SK-N-SH (cell line): ENCODE measurements at regions not wholly inside any gene's neighbourhood (a gene's known extent, or its start where the extent isn't known, plus 50 kb on each side); places are given as distances from the start of the nearest gene placed in this dataset.

ENCODE experiments used
- EZH2phosphoT487 ChIP-seq: fragments of 200-600 bp; sonication (generic); IDR thresholded peaks from 2 replicates; pipeline ENCODE4 v1.6.1; 2017; ENCODE audit warnings: low read depth, mixed run types, mild to moderate bottlenecking, antibody characterized with exemption, moderate library complexity, borderline replicate concordance
- JUND ChIP-seq: IDR thresholded peaks from 2 replicates; pipeline ENCODE4 v1.4.0; 2012
- RFX5 ChIP-seq: IDR thresholded peaks from 2 replicates; pipeline ENCODE4 v1.6.1; 2012; ENCODE audit warnings: mild to moderate bottlenecking, improper control_type of control experiment, low read length
- TAF1 ChIP-seq: IDR thresholded peaks from 2 replicates; pipeline ENCODE4 v1.6.1; 2012; ENCODE audit warnings: low read depth, mild to moderate bottlenecking, low read length, moderate library complexity, borderline replicate concordance
- TF ChIP-seq, protein P1 (sequence below): IDR thresholded peaks from 2 replicates; pipeline ENCODE4 v1.4.0; 2012; ENCODE audit warnings: low read depth
- TF ChIP-seq, protein P2 (sequence below): fragments of 200-600 bp; sonication (generic); IDR thresholded peaks from 2 replicates; pipeline ENCODE4 v1.6.1; 2017; ENCODE audit warnings: antibody characterized with exemption, mild to moderate bottlenecking, moderate library complexity

DNA sequence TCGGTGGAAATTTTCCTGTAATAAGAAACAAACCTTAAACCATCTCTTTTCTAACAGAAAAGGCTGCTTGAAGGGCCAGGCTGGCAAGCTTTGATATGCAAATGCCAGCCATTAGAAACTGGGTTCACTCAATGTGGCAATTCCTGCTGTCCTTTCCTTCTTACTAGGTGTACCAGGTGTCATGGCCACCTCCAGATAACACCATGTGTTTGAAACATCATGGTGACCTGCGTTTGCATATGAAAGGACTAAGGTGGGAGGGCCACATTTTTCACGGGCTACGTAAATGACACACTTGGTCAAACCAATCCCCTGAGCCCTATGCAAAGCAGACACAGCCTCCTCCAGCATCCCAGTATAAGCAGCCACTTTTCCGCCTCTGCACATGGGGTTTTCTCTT, 789.1 kb upstream of the SLITRK5 start:
- no peak for TF ChIP-seq RFX5
- TF ChIP-seq TAF1, result no peak
- no peak for TF ChIP-seq EZH2phosphoT487
- TF ChIP-seq, protein P1, sequence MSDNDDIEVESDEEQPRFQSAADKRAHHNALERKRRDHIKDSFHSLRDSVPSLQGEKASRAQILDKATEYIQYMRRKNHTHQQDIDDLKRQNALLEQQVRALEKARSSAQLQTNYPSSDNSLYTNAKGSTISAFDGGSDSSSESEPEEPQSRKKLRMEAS, result no peak
- no peak for TF ChIP-seq JUND
- TF ChIP-seq, protein P2, sequence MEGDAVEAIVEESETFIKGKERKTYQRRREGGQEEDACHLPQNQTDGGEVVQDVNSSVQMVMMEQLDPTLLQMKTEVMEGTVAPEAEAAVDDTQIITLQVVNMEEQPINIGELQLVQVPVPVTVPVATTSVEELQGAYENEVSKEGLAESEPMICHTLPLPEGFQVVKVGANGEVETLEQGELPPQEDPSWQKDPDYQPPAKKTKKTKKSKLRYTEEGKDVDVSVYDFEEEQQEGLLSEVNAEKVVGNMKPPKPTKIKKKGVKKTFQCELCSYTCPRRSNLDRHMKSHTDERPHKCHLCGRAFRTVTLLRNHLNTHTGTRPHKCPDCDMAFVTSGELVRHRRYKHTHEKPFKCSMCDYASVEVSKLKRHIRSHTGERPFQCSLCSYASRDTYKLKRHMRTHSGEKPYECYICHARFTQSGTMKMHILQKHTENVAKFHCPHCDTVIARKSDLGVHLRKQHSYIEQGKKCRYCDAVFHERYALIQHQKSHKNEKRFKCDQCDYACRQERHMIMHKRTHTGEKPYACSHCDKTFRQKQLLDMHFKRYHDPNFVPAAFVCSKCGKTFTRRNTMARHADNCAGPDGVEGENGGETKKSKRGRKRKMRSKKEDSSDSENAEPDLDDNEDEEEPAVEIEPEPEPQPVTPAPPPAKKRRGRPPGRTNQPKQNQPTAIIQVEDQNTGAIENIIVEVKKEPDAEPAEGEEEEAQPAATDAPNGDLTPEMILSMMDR, result no peak
